B cell (primary cell): ENCODE measurements at regions not wholly inside any gene's neighbourhood (a gene's known extent, or its start where the extent isn't known, plus 50 kb on each side); places are given as distances from the start of the nearest gene placed in this dataset.
"Not testable (repeated sequence)": the region's sequence is repeated elsewhere in the genome, so short reads cannot be mapped to it uniquely, and the experiment has no call there.

Experiments
- ATAC-seq: fragments of 200-7000 bp; cut with Tn5 transposase; one replicate; pipeline ENCODE4 v1.10.0; 2021; ENCODE audit warnings: low read depth, mild to moderate bottlenecking, moderate number of reproducible peaks, moderate library complexity
- CTCF ChIA-PET: fragments of 350-600 bp; sonication (Branson Sonifier 250); formaldehyde crosslinking; loops from one replicate; lab custom pipeline; 2021; ENCODE audit warnings: antibody characterized with exemption, inconsistent platforms; lab: Charles Lee
- POLR2A ChIA-PET: fragments of 350-600 bp; sonication (Branson Sonifier 250); formaldehyde crosslinking; loops from one replicate; lab custom pipeline; 2021; ENCODE audit warnings: antibody characterized with exemption; lab: Charles Lee
- DNase-seq: peaks from one replicate; pipeline ENCODE4 v3.0.0; 2013
- H2AFZ ChIP-seq: 2 replicates; pipeline ENCODE4 v1.6.1; 2012; ENCODE audit warnings: mild to moderate bottlenecking, low read depth, low read length; ENCODE audit not compliant: insufficient read depth, poor library complexity, severe bottlenecking
- H3K27ac ChIP-seq, 2 donors: 1 replicate in 1 of 2; 2 replicates in 1 of 2; pipeline ENCODE4 v1.5.1; 2012 to 2013; ENCODE audit warnings: low read length in 2 of 2, mild to moderate bottlenecking in 2 of 2, moderate library complexity in 1 of 2
- H3K27me3 ChIP-seq, 4 experiments: fragments of 200-600 bp in 1 of 4; sonication (generic) in 1 of 4; replicated peaks in 1 of 4; 1 replicate in 2 of 4; 2 replicates in 2 of 4; pipeline versions ENCODE4 v1.6.1 to v1.7.0; 2013 to 2016; ENCODE audit warnings: low read length in 3 of 4, mild to moderate bottlenecking in 2 of 4, mixed read lengths in 1 of 4, moderate library complexity in 1 of 4; ENCODE audit not compliant: insufficient read depth in 4 of 4, control insufficient read depth in 3 of 4; ENCODE audit errors: control extremely low read depth in 1 of 4
- H3K36me3 ChIP-seq, 2 experiments: replicated peaks in 1 of 2; 1 replicate in 1 of 2; 2 replicates in 1 of 2; pipeline versions ENCODE4 v1.6.1 to v1.7.1; 2013; ENCODE audit warnings: low read length in 1 of 2; ENCODE audit not compliant: insufficient read depth in 2 of 2, control insufficient read depth in 1 of 2; ENCODE audit errors: control extremely low read depth in 1 of 2, extremely low read depth in 1 of 2
- H3K4me1 ChIP-seq, 2 donors: fragments of 200-600 bp in 1 of 2; sonication (generic) in 1 of 2; 1 replicate in 1 of 2; 2 replicates in 1 of 2; pipeline versions ENCODE4 v1.5.1 to v1.6.1; 2013 to 2017; ENCODE audit warnings: low read length in 2 of 2; ENCODE audit not compliant: control insufficient read depth in 2 of 2, insufficient read depth in 2 of 2
- H3K4me2 ChIP-seq: replicated peaks from 2 replicates; pipeline ENCODE3; 2012; ENCODE audit warnings: mild to moderate bottlenecking, low read depth, low read length; ENCODE audit not compliant: poor library complexity, severe bottlenecking
- H3K4me3 ChIP-seq, 5 experiments: fragments of 200-600 bp in 1 of 5; sonication (generic) in 1 of 5; 1 replicate in 3 of 5; 2 replicates in 2 of 5; pipeline versions ENCODE4 v1.5.1 to v1.7.0; 2011 to 2016; ENCODE audit warnings: low read length in 4 of 5, mild to moderate bottlenecking in 4 of 5, low read depth in 2 of 5, control low read depth in 1 of 5, moderate library complexity in 1 of 5; ENCODE audit not compliant: insufficient read depth in 1 of 5; ENCODE audit errors: control extremely low read depth in 1 of 5, extremely low read depth in 1 of 5
- H3K79me2 ChIP-seq: fragments of 200-600 bp; sonication (generic); one replicate; pipeline ENCODE4 v1.6.0; 2016; ENCODE audit warnings: low read length; ENCODE audit not compliant: control insufficient read depth, insufficient read depth
- H3K9ac ChIP-seq: fragments of 200-600 bp; sonication (generic); 2 replicates; pipeline ENCODE4 v1.6.1; 2017; ENCODE audit warnings: mild to moderate bottlenecking, low read length, moderate library complexity
- H3K9me3 ChIP-seq, 3 donors: one replicate each; pipeline versions ENCODE4 v1.6.1 to v1.7.1; 2013; ENCODE audit warnings: low read length in 2 of 3; ENCODE audit not compliant: control insufficient read depth in 2 of 3, insufficient read depth in 1 of 3; ENCODE audit errors: control extremely low read depth in 1 of 3
- H4K20me1 ChIP-seq: 2 replicates; pipeline ENCODE4 v1.6.0; 2012; ENCODE audit warnings: mild to moderate bottlenecking, low read length; ENCODE audit not compliant: insufficient read depth, control insufficient read depth, poor library complexity, severe bottlenecking
- H3K27ac Mint-ChIP-seq: one replicate; pipeline ENCODE4 v1.8.0; 2021; ENCODE audit warnings: mixed read lengths
- H3K27me3 Mint-ChIP-seq: one replicate; pipeline ENCODE4 v1.8.0; 2021; ENCODE audit warnings: mixed read lengths
- H3K4me1 Mint-ChIP-seq: one replicate; pipeline ENCODE4 v1.8.0; 2021; ENCODE audit warnings: mixed read lengths
- H3K4me3 Mint-ChIP-seq: one replicate; pipeline ENCODE4 v1.8.0; 2021; ENCODE audit warnings: mixed read lengths
- H3K9me3 Mint-ChIP-seq: one replicate; pipeline ENCODE4 v1.8.0; 2022; ENCODE audit warnings: mixed read lengths; ENCODE audit not compliant: insufficient read depth
- CTCF ChIP-seq: fragments of 200-600 bp; IDR thresholded peaks from one replicate; pipeline ENCODE4 v1.8.0; 2022; ENCODE audit warnings: antibody characterized with exemption, mild to moderate bottlenecking
- EZH2 ChIP-seq: IDR thresholded peaks from 2 replicates; pipeline ENCODE4 v1.6.1; 2012; ENCODE audit warnings: borderline replicate concordance, low read depth, mild to moderate bottlenecking, moderate library complexity, low read length; ENCODE audit not compliant: insufficient read depth, poor library complexity, severe bottlenecking
- WGBS: methylation state at CpG from one replicate; pipeline ENCODE4 v1.1.5; 2013; ENCODE audit warnings: missing lambda C conversion rate; ENCODE audit not compliant: insufficient coverage; 5-methylcytosine and 5-hydroxymethylcytosine counted together
- intact Hi-C: fragments of 100-400 bp; cut with micrococcal nuclease; formaldehyde crosslinking; loops from one replicate; pipeline ENCODE4 v1.10.0; 2022

GRCh38 chr12:131633610-131634009, 77.3 kb upstream of the SFSWAP start:
- ATAC-seq, POLR2A ChIA-PET, H3K4me3 Mint-ChIP-seq, H3K36me3 ChIP-seq, CTCF ChIA-PET, H4K20me1 ChIP-seq, H3K4me3 ChIP-seq, H3K4me1 Mint-ChIP-seq, H3K27ac ChIP-seq, H3K9me3 Mint-ChIP-seq, intact Hi-C loops, DNase-seq, H3K79me2 ChIP-seq, H3K4me1 ChIP-seq, H2AFZ ChIP-seq, H3K27ac Mint-ChIP-seq, H3K9me3 ChIP-seq, H3K9ac ChIP-seq, H3K4me2 ChIP-seq: not testable (repeated sequence)
- H3K27me3 Mint-ChIP-seq: peaks cover 39% of the 10 kb centered on the region
- 92% methylated on average over 6 of the region's 9 CpGs for WGBS
- H3K27me3 ChIP-seq: peaks cover 0 to 13% (median 3%) of the 10 kb centered on the region in 4 experiments

GRCh38 chr12:131634037-131634436, 76.9 kb upstream of the SFSWAP start:
- DNase-seq (no peak), ATAC-seq (no peak)
- no peak overlapping the region for H3K4me2 ChIP-seq
- peaks cover 0 to 4% (median 0%) of the 10 kb centered on the region in 3 donors for H3K9me3 ChIP-seq
- intact Hi-C loops: no loop called here
- peaks cover 0 to 13% (median 3%) of the 10 kb centered on the region in 4 experiments for H3K27me3 ChIP-seq
- H3K4me3 ChIP-seq: no peak overlapping the region
- ChIA-PET CTCF (no interaction called here), POLR2A (no interaction called here)
- H3K27me3 Mint-ChIP-seq: peaks cover 39% of the 10 kb centered on the region
- no peaks in the 10 kb centered on the region for H3K4me1 ChIP-seq
- H3K9me3 Mint-ChIP-seq: no peaks in the 10 kb centered on the region
- TF ChIP-seq EZH2: no peak
- TF ChIP-seq CTCF: no peak
- no peaks in the 10 kb centered on the region for H3K4me1 Mint-ChIP-seq
- no peaks in the 10 kb centered on the region for H3K36me3 ChIP-seq
- H2AFZ ChIP-seq: no peak overlapping the region
- 80% methylated on average over 1 of the region's 5 CpGs for WGBS
- no peaks in the 10 kb centered on the region for H4K20me1 ChIP-seq
- no peak overlapping the region for H3K9ac ChIP-seq
- H3K4me3 Mint-ChIP-seq: no peak overlapping the region
- no peak overlapping the region for H3K27ac Mint-ChIP-seq
- no peak overlapping the region for H3K27ac ChIP-seq
- no peaks in the 10 kb centered on the region for H3K79me2 ChIP-seq

GRCh38 chr12:131635012-131635411, 75.9 kb upstream of the SFSWAP start:
- not testable (repeated sequence) for H3K27ac ChIP-seq

More at GRCh38 chr12:131635012-131635411, 75.9 kb upstream of the SFSWAP start:
- ATAC-seq, H2AFZ ChIP-seq, H3K4me3 ChIP-seq, intact Hi-C loops, H3K79me2 ChIP-seq, CTCF ChIA-PET, H4K20me1 ChIP-seq, DNase-seq, H3K9me3 Mint-ChIP-seq, H3K4me2 ChIP-seq, H3K4me1 ChIP-seq, H3K36me3 ChIP-seq, H3K4me1 Mint-ChIP-seq, POLR2A ChIA-PET, H3K9ac ChIP-seq, H3K9me3 ChIP-seq, H3K4me3 Mint-ChIP-seq, H3K27ac Mint-ChIP-seq: not testable (repeated sequence)
- 87% methylated on average over 2 of the region's 2 CpGs for WGBS
- peaks cover 0 to 13% (median 3%) of the 10 kb centered on the region in 4 experiments for H3K27me3 ChIP-seq
- H3K27me3 Mint-ChIP-seq: peaks cover 39% of the 10 kb centered on the region
